ENCODE measurements at regions not wholly inside any gene's neighbourhood (a gene's known extent, or its start where the extent isn't known, plus 50 kb on each side); places are given as distances from the start of the nearest gene placed in this dataset.

DNA sequence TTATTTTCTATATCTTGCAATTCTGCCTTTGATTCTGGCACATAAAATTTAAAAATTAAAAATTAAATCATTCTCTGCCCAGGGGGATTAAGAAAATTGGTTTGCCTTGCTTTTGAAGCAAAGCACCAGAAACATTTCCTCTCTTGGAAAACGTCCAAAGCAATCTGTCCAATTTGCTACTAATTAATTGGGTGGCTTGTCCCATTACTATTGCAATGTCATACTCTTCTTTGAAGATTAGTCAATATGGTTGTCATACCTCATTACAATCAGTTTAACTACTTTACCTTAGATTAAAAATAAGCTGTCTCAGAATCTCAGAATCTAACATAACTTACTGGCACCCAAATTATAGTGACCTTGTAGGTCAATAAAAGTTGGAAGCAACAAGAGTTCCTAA lies 208.8 kb downstream of the TMA16 start (continued):
- TF ChIP-seq, protein P1, sequence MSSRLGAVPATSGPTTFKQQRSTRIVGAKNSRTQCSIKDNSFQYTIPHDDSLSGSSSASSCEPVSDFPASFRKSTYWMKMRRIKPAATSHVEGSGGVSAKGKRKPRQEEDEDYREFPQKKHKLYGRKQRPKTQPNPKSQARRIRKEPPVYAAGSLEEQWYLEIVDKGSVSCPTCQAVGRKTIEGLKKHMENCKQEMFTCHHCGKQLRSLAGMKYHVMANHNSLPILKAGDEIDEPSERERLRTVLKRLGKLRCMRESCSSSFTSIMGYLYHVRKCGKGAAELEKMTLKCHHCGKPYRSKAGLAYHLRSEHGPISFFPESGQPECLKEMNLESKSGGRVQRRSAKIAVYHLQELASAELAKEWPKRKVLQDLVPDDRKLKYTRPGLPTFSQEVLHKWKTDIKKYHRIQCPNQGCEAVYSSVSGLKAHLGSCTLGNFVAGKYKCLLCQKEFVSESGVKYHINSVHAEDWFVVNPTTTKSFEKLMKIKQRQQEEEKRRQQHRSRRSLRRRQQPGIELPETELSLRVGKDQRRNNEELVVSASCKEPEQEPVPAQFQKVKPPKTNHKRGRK (CRISPR knock-in tag; IDR thresholded peaks at IDR 0.05; ENCODE audit: borderline replicate concordance), result no peak
- no peak for TF ChIP-seq NFATC4 (CRISPR knock-in tag; IDR thresholded peaks at IDR 0.05)
- no peak for TF ChIP-seq ELF4 (CRISPR knock-in tag; IDR thresholded peaks at IDR 0.05; ENCODE audit: low read depth)

DNA sequence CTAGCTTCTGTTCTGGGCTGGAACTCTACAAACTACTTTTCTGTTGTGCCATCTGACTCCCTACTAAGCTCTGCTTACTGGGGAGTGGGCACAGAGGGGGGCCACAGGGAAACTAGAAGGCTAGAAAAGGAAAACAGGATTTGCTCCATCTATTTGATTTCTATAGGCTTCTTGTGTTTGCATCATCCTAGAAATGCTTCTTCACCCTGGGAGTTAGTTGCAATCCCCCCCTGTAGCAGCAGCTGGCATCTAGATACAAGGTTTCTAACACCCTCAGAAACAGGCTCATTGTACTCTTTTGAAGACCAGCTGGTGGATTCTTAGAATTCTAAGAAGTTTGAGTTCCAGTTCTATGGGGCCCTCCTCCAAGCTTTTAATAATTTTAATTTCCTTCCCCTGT lies 213.4 kb downstream of the TMA16 start:
- peak; percentile 34; the same call in 1 of the 2 replicates for ATAC-seq
- Mint-ChIP-seq H3K4me1 (peaks cover 3% of the 10 kb centered on the region; the same call in 1 of the 2 replicates), H3K36me3 (no peaks in the 10 kb centered on the region), H3K27ac (no peak overlapping the region), H3K4me3 (no peak overlapping the region), H3K27me3 (ENCODE audit: low read depth) (no peaks in the 10 kb centered on the region), H3K9me3 (no peaks in the 10 kb centered on the region)
- TF ChIP-seq, protein P2, sequence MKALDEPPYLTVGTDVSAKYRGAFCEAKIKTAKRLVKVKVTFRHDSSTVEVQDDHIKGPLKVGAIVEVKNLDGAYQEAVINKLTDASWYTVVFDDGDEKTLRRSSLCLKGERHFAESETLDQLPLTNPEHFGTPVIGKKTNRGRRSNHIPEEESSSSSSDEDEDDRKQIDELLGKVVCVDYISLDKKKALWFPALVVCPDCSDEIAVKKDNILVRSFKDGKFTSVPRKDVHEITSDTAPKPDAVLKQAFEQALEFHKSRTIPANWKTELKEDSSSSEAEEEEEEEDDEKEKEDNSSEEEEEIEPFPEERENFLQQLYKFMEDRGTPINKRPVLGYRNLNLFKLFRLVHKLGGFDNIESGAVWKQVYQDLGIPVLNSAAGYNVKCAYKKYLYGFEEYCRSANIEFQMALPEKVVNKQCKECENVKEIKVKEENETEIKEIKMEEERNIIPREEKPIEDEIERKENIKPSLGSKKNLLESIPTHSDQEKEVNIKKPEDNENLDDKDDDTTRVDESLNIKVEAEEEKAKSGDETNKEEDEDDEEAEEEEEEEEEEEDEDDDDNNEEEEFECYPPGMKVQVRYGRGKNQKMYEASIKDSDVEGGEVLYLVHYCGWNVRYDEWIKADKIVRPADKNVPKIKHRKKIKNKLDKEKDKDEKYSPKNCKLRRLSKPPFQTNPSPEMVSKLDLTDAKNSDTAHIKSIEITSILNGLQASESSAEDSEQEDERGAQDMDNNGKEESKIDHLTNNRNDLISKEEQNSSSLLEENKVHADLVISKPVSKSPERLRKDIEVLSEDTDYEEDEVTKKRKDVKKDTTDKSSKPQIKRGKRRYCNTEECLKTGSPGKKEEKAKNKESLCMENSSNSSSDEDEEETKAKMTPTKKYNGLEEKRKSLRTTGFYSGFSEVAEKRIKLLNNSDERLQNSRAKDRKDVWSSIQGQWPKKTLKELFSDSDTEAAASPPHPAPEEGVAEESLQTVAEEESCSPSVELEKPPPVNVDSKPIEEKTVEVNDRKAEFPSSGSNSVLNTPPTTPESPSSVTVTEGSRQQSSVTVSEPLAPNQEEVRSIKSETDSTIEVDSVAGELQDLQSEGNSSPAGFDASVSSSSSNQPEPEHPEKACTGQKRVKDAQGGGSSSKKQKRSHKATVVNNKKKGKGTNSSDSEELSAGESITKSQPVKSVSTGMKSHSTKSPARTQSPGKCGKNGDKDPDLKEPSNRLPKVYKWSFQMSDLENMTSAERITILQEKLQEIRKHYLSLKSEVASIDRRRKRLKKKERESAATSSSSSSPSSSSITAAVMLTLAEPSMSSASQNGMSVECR (CRISPR knock-in tag; IDR thresholded peaks at IDR 0.05; ENCODE audit: borderline replicate concordance), result no peak
- TF ChIP-seq NFYB (CRISPR knock-in tag; conservative IDR thresholded peaks at IDR 0.05; ENCODE audit: low read depth) (no peak), JAZF1 (CRISPR knock-in tag; IDR thresholded peaks at IDR 0.05) (no peak), ZNF423 (CRISPR knock-in tag; IDR thresholded peaks at IDR 0.05) (0 out of 2 replicates have a peak, but pooled peaks have one; percentile 19)
- CTCF ChIA-PET, result interaction anchor here (1.0 kb wide), 1 partner anchor 158 kb away, joined by 6 read pairs; no protein-coding TSS in a partner anchor
- DNase-seq (ENCODE audit: low spot score), result peak; percentile 13
- POLR2A ChIA-PET, result no interaction called here

DNA sequence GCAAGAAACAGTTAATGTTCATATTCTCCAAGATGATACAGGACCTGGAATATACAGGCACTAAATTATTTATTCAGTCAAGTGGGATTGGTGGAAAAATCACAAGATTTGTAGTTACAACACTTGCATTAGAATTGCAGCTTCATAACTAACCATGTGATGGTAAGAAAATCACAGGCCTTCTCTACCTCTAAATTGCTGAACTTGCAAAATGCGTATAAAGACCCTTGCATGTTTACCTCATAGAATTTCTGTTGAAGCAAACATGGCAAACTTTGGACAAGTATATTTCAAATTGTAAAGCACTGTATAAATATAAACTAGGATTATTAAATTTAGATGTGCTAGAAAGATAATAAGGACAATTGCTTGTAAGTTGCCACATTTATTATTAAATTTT lies 215.1 kb downstream of the TMA16 start:
- Mint-ChIP-seq H3K4me1 (peaks cover 3% of the 10 kb centered on the region; the same call in 1 of the 2 replicates), H3K9me3 (no peaks in the 10 kb centered on the region), H3K27me3 (ENCODE audit: low read depth) (no peaks in the 10 kb centered on the region), H3K4me3 (no peak overlapping the region), H3K27ac (no peak overlapping the region), H3K36me3 (no peaks in the 10 kb centered on the region)
- ChIA-PET POLR2A (no interaction called here), CTCF (no interaction called here)
- DNase-seq (ENCODE audit: low spot score) (no peak), ATAC-seq (no peak)
- TF ChIP-seq, protein P3, sequence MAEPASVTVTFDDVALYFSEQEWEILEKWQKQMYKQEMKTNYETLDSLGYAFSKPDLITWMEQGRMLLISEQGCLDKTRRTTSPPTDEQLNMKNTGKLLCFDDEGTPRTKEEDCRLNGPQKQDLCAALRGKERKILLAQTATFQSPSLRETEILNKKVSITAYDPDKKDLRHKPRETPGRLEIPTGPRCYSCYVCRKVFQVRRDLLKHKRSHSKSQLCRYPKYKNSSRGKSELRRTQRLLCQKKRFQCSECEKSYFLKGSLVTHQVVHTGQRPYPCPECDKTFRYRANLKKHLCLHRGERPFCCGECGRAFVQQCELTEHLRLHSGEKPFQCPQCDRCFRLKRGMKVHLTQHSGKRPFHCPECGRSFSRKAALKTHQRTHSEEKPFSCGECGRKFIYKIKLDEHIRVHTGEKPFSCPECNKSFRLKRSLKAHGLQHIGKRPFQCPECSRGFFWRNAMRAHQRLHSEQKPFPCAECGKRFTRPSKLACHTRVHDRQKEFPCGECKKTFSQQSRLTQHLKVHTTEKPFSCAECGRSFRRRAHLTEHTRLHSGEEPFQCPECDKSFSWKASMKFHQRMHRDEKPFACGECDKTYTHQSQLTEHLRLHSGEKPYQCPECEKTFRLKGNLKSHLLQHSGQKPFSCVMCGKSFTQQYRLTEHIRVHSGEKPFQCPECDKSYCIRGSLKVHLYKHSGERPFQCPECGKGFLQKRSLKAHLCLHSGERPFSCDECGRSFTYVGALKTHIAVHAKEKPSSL (CRISPR knock-in tag; conservative IDR thresholded peaks at IDR 0.05), result no peak
- TF ChIP-seq ELF4 (CRISPR knock-in tag; IDR thresholded peaks at IDR 0.05; ENCODE audit: low read depth), result no peak
- no peak for TF ChIP-seq FOXK1 (CRISPR knock-in tag; IDR thresholded peaks at IDR 0.05)
- TF ChIP-seq SOX15 (CRISPR knock-in tag; IDR thresholded peaks at IDR 0.05), result no peak
- no peak for TF ChIP-seq TEAD4 (CRISPR knock-in tag; IDR thresholded peaks at IDR 0.05)
- no peak for TF ChIP-seq JAZF1 (CRISPR knock-in tag; IDR thresholded peaks at IDR 0.05)
- TF ChIP-seq, protein P4, sequence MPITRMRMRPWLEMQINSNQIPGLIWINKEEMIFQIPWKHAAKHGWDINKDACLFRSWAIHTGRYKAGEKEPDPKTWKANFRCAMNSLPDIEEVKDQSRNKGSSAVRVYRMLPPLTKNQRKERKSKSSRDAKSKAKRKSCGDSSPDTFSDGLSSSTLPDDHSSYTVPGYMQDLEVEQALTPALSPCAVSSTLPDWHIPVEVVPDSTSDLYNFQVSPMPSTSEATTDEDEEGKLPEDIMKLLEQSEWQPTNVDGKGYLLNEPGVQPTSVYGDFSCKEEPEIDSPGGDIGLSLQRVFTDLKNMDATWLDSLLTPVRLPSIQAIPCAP (CRISPR knock-in tag; IDR thresholded peaks at IDR 0.05), result no peak
- TF ChIP-seq, protein P5, sequence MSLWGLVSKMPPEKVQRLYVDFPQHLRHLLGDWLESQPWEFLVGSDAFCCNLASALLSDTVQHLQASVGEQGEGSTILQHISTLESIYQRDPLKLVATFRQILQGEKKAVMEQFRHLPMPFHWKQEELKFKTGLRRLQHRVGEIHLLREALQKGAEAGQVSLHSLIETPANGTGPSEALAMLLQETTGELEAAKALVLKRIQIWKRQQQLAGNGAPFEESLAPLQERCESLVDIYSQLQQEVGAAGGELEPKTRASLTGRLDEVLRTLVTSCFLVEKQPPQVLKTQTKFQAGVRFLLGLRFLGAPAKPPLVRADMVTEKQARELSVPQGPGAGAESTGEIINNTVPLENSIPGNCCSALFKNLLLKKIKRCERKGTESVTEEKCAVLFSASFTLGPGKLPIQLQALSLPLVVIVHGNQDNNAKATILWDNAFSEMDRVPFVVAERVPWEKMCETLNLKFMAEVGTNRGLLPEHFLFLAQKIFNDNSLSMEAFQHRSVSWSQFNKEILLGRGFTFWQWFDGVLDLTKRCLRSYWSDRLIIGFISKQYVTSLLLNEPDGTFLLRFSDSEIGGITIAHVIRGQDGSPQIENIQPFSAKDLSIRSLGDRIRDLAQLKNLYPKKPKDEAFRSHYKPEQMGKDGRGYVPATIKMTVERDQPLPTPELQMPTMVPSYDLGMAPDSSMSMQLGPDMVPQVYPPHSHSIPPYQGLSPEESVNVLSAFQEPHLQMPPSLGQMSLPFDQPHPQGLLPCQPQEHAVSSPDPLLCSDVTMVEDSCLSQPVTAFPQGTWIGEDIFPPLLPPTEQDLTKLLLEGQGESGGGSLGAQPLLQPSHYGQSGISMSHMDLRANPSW (CRISPR knock-in tag; conservative IDR thresholded peaks at IDR 0.05; ENCODE audit: low read depth), result no peak
- TF ChIP-seq, protein P6, sequence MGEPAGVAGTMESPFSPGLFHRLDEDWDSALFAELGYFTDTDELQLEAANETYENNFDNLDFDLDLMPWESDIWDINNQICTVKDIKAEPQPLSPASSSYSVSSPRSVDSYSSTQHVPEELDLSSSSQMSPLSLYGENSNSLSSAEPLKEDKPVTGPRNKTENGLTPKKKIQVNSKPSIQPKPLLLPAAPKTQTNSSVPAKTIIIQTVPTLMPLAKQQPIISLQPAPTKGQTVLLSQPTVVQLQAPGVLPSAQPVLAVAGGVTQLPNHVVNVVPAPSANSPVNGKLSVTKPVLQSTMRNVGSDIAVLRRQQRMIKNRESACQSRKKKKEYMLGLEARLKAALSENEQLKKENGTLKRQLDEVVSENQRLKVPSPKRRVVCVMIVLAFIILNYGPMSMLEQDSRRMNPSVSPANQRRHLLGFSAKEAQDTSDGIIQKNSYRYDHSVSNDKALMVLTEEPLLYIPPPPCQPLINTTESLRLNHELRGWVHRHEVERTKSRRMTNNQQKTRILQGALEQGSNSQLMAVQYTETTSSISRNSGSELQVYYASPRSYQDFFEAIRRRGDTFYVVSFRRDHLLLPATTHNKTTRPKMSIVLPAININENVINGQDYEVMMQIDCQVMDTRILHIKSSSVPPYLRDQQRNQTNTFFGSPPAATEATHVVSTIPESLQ (CRISPR knock-in tag; IDR thresholded peaks at IDR 0.05), result no peak
- no peak for TF ChIP-seq GABPB1 (CRISPR knock-in tag; IDR thresholded peaks at IDR 0.05)
- TF ChIP-seq, protein P7, sequence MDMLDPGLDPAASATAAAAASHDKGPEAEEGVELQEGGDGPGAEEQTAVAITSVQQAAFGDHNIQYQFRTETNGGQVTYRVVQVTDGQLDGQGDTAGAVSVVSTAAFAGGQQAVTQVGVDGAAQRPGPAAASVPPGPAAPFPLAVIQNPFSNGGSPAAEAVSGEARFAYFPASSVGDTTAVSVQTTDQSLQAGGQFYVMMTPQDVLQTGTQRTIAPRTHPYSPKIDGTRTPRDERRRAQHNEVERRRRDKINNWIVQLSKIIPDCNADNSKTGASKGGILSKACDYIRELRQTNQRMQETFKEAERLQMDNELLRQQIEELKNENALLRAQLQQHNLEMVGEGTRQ (CRISPR knock-in tag; IDR thresholded peaks at IDR 0.05), result no peak
- TF ChIP-seq ESRRA (CRISPR knock-in tag; IDR thresholded peaks at IDR 0.05; ENCODE audit: borderline replicate concordance), result no peak
- no peak for TF ChIP-seq NFYB (CRISPR knock-in tag; conservative IDR thresholded peaks at IDR 0.05; ENCODE audit: low read depth)
- TF ChIP-seq ZNF263 (CRISPR knock-in tag; IDR thresholded peaks at IDR 0.05; ENCODE audit: low read depth), result no peak

Data from WTC11 (cell line).